ENCODE measurements at regions not wholly inside any gene's neighbourhood (a gene's known extent, or its start where the extent isn't known, plus 50 kb on each side); places are given as distances from the start of the nearest gene placed in this dataset.

- DNase-seq = no peak
Measured at GRCh38 chr5:82839881-82840280, 237.3 kb downstream of the TMEM167A start.

- no peak for DNase-seq
Measured at GRCh38 chr5:82835488-82835887, 241.7 kb downstream of the TMEM167A start.

- no peak for DNase-seq
Measured at GRCh38 chr5:82834151-82834550, 243.0 kb downstream of the TMEM167A start.

- DNase-seq = no peak
Measured at GRCh38 chr5:82833277-82833676, 243.9 kb downstream of the TMEM167A start.

GRCh38 chr5:82832445-82832844, 244.7 kb downstream of the TMEM167A start:
- DNase-seq = no peak

GRCh38 chr5:82828211-82828610, 249.0 kb downstream of the TMEM167A start:
- no peak for DNase-seq

- no peak for DNase-seq
Measured at GRCh38 chr5:82827651-82828050, 249.5 kb downstream of the TMEM167A start.

GRCh38 chr5:82822634-82822927, 254.6 kb downstream of the TMEM167A start:
- DNase-seq = no peak

GRCh38 chr5:82821846-82822633, 255.2 kb downstream of the TMEM167A start:
- no peak for DNase-seq

GRCh38 chr5:82820961-82821845, 256.0 kb downstream of the TMEM167A start:
- DNase-seq = no peak

GRCh38 chr5:82820188-82820587, 257.0 kb downstream of the TMEM167A start:
- no peak for DNase-seq

GRCh38 chr5:82817897-82818676, 259.1 kb downstream of the TMEM167A start:
- DNase-seq = no peak

GRCh38 chr5:82816926-82817325, 260.3 kb downstream of the TMEM167A start:
- DNase-seq = no peak

GRCh38 chr5:82815871-82816270, 261.3 kb downstream of the TMEM167A start:
- DNase-seq = no peak

- no peak for DNase-seq
Measured at GRCh38 chr5:82813861-82814260, 263.3 kb downstream of the TMEM167A start.

GRCh38 chr5:82812575-82812974, 264.6 kb downstream of the TMEM167A start:
- no peak for DNase-seq

- no peak for DNase-seq
Measured at GRCh38 chr5:82811490-82811889, 265.7 kb downstream of the TMEM167A start.

GRCh38 chr5:82809420-82810143, 267.6 kb downstream of the TMEM167A start:
- no peak for DNase-seq

GRCh38 chr5:82808960-82809359, 268.2 kb downstream of the TMEM167A start:
- no peak for DNase-seq

- DNase-seq = no peak
Measured at GRCh38 chr5:82807021-82807420, 270.2 kb downstream of the TMEM167A start.

- no peak for DNase-seq
Measured at GRCh38 chr5:82806513-82806912, 270.7 kb downstream of the TMEM167A start.

GRCh38 chr5:82804155-82804690, 273.0 kb downstream of the TMEM167A start:
- DNase-seq = no peak

Data from activated effector memory CD4-positive, alpha-beta T cell treated with Interleukin-2 at 50 U/mL for 16 hours (primary cell).